ENCODE measurements at regions not wholly inside any gene's neighbourhood (a gene's known extent, or its start where the extent isn't known, plus 50 kb on each side); places are given as distances from the start of the nearest gene placed in this dataset.

DNA sequence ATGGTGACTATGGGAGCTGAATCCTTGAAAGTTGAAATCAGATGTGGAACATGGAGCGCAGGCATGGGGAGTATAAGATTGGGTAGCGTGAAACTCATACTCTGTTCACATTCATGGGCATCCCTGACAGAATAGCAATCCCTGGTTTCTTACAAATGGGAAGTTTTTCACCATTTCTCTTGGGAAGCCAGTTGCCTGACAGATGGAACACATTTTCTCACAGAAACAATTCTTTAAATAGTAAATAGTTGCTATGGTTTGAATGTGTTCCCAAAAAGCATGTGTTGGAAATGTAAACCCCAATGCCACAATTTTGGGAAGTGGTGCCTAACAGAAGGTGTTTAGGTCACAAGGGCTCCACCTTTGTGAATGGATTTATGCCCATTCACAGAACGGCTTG, 262.8 kb upstream of the HS3ST5 start:
- DNase-seq = no peak

- no peak for DNase-seq
Measured at GRCh38 chr6:114600381-114600780, 257.6 kb upstream of the HS3ST5 start.

DNA sequence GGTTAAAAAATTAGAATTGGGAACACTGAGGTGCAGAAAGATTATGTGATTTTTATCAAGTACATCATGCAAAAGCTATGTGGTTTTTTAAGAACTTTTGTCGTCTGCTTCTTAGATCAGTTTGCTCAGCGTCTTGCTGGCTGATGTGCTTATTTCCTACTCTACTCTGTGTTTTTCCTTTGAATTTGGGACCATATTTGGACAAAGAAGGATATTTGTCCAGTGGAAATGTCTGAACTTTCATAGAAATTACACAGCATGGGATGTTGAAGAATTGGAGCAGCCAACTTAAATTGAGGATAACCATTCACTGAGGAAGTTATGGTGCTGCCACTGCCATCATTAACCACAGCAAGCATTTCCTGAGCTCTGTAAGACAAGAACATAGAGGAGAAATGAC, 252.8 kb upstream of the HS3ST5 start:
- DNase-seq = no peak

DNA sequence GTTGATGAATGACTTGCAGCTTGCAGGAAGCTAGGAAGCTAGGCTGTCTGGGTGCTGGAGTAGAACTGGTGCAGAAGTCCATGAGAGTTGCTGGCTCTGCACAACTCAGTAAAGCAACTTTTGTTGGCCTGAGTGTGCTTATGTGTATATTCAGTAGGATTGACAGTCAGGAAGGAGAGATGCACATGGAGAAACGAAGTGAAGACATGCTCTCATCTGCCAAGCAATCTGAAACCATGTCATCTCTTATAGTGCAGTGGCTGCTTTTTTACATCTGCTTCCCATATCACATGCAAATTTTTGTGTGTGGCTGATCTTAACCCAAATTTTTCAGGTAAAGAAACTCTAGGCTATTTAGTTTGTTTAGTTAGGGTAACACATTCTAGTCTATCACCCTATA, 252.4 kb upstream of the HS3ST5 start:
- DNase-seq = no peak

DNA sequence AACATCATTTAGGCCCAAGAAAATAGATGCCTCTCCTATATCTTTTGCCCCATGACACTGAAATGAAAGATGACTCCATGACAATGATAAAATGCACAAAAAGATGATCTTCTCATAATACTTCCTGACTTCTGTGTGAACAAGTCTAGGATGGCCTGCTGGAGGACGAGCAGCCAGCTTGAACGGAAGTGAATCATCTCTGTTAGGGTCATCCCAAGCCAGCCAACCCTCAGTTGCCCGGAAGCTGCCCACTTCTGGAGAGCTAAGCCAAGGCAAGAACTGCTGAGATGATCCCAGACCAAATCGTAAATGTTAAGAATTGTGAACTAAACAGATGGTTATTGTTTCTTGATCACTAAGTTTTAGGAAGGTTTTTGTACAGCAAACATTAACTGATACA, 249.7 kb upstream of the HS3ST5 start:
- no peak for DNase-seq

- DNase-seq = no peak
Measured at GRCh38 chr6:114588726-114589125, 245.9 kb upstream of the HS3ST5 start.

GRCh38 chr6:114586298-114586697, 243.5 kb upstream of the HS3ST5 start:
- DNase-seq = no peak

GRCh38 chr6:114581293-114581692, 238.5 kb upstream of the HS3ST5 start:
- DNase-seq = no peak

DNA sequence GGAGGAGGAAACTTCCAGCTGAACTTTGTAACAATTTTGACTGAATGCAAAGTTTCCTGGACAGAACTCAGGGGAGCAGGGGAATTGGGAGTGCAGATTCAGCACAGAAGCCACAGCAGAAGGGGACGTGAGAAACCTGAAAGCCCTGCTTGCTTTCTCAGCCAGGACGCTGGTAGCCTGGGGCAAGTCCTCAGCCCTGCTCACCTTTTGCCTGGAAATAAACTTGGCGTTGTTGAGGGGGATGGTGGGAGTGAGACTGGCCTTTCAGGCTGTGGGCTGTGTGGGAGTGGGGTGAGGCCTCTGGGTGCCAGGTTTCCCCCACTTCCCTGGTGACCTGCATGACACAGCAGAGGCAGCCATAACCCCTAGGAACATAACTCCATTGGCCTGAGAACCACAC, 238.1 kb upstream of the HS3ST5 start:
- no peak for DNase-seq

DNA sequence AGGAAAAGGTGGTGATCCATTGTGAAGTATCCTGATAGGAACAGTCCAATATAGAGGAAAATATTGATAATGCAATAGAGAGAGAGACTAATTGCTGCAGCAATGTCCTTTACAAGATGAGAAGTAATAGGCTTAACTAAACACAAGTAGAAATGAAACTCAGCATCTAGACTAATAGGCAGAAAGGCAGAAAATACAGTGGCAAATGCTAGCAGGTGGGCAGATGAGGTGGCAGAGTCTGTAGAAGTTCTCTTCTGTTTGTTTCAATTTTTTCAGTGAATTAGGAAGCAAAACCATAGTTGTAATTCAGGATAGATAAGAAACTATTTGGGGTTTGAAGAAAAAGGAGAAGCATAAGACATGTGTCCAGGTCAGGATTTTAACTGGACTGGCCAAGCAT, 236.7 kb upstream of the HS3ST5 start:
- DNase-seq = no peak

- DNase-seq = no peak
Measured at GRCh38 chr6:114577109-114577508, 234.3 kb upstream of the HS3ST5 start.

GRCh38 chr6:114576330-114576729, 233.5 kb upstream of the HS3ST5 start:
- no peak for DNase-seq

- no peak for DNase-seq
Measured at GRCh38 chr6:114569669-114570068, 226.8 kb upstream of the HS3ST5 start.

DNA sequence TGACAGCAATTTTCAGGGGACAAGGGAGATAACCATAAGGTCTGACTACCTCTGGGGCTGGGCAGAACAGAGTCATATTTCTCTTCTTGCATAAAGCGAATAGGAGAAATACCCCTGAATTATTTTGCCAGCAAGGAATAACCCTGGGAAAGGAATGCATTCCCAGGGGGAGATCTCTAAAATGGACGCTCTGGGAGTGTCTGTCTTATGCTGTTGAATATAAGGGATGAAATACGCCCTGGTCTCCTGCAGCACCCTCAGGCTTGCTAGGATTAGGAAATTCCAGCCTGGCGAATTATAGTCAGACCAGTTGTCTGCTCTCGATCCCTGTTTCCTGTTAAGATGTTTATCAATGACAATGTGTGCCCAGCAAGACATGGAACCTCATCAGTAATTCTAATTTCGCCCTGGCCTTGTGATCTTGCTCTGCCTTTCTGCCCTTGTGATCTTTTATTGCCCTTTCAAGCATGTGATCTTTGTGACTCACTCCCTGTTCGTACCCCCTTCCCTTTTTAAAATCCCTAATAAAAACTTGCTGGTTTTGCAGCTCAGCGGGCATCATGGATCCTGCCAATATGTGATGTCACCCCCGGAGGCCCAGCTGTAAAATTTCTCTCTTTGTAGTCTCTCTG, 221.6 kb upstream of the HS3ST5 start:
- no peak for DNase-seq

- DNase-seq = no peak
Measured at GRCh38 chr6:114559419-114559818, 216.6 kb upstream of the HS3ST5 start.

GRCh38 chr6:114558153-114558552, 215.3 kb upstream of the HS3ST5 start:
- DNase-seq = no peak

- DNase-seq = no peak
Measured at GRCh38 chr6:114556846-114557488, 214.1 kb upstream of the HS3ST5 start.

- no peak for DNase-seq
Measured at GRCh38 chr6:114550316-114550715, 207.5 kb upstream of the HS3ST5 start.

DNA sequence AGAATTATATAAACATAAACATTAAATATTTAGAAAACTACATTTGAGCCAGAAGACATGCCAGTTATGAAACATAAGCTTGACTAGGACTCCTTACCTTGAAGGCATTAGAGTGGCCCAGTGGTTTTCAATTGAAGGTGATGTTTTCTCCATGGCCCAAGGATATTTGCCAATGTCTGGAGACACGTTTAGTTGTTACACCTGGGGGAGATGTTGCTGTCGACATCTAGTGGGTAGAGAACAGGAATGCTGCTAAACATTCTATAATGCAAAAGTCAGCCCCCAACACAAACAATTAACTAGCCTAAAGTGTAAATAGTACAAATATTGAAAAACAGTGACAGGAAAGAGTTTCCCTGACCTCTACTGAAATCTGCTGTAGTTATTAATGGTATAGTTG, 200.9 kb upstream of the HS3ST5 start:
- DNase-seq = no peak

DNA sequence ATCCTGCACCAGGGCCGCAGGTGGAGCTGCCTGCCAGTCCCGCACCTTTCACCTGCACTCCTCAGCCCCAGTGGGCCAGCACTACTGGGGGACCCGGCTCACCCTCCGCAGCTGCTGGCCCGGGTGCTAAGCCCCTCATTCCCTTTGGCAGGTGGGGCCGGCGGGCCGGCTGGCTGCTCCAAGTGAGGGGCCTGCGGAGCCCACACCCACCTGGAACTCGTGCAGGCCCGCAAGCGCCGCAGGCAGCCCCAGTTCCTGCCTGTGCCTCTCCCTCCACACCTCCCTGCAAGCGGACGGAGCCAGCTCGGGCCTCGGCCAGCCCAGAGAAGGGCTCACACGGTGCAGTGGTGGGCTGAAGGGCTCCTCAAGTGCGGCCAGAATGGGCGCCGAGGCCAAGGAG, 199.0 kb upstream of the HS3ST5 start:
- no peak for DNase-seq

- DNase-seq = no peak
Measured at GRCh38 chr6:114537977-114538376, 195.2 kb upstream of the HS3ST5 start.

GRCh38 chr6:114534813-114535212, 192.0 kb upstream of the HS3ST5 start:
- no peak for DNase-seq

DNA sequence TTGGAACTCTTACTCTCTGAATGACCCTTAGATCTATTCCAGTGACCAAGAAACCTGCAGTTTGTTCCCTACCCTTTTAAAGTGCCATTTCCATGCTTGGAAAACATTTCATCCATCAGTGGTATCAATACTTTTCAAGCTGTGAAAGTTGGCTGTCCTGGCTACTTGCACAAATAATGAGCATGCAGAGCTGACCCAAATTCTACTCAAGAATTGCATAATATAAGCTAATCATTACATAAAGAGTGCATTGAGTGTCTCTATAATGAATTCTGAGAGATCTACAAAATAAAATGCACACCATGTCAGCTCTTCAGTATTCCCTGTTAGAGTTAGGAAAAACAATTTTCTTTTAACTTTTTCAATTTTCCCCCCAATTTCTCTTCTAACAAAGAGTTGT, 181.3 kb upstream of the HS3ST5 start:
- no peak for DNase-seq

GRCh38 chr6:114523508-114523907, 180.7 kb upstream of the HS3ST5 start:
- no peak for DNase-seq

DNA sequence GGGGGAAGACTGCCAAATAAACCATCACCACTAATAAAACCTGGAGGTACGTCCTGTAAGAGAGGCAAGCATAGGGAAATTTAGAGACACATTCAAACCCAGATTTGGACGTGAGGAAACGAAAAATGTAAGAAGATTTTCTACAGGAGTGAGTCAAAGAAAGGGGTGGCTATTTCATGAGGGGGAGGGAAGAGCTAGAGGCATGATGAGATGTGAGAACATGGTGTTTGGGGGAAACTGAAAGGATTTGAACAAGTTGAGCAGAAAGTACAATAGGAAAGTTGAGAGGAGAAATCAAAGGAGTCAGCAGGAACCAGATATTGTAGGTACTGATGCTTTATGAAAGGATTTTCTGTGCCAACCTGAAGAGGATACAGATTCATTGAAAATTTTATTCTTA, 179.1 kb upstream of the HS3ST5 start:
- no peak for DNase-seq
